ENCODE measurements at regions not wholly inside any gene's neighbourhood (a gene's known extent, or its start where the extent isn't known, plus 50 kb on each side); places are given as distances from the start of the nearest gene placed in this dataset.

- TF ChIP-seq POLR2A (IDR thresholded peaks at IDR 0.05): no peak
- TF ChIP-seq CTCF (IDR thresholded peaks at IDR 0.05): no peak
- no peak for TF ChIP-seq POLR2AphosphoS5 (IDR thresholded peaks at IDR 0.05)
These were observed 60.0 kb upstream of the ST8SIA2 start for GRCh38 chr15:92333709-92334108.

Measured in breast epithelium (tissue), 3 donors.